ENCODE measurements at regions not wholly inside any gene's neighbourhood (a gene's known extent, or its start where the extent isn't known, plus 50 kb on each side); places are given as distances from the start of the nearest gene placed in this dataset.

DNA sequence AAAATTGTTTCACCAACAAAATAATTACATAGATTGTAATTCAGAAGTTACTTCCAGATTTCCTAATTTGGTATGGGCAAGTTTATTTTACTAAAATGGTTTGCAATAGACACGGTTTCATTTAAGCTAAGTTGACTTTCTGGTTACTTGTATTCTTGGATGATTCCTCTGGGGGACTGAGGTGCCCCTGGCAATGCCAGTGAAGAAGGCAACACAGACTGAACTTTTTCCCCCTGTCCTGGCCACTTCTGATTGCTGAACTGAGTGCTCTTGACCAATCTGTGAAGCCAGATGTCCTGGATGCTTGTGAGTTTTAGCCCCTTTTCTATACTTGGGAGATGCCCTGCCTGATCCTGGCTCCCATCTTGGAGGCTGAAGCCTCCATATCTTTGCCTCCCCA lies 66.3 kb upstream of the FANCC start:
- TF ChIP-seq, protein P1, sequence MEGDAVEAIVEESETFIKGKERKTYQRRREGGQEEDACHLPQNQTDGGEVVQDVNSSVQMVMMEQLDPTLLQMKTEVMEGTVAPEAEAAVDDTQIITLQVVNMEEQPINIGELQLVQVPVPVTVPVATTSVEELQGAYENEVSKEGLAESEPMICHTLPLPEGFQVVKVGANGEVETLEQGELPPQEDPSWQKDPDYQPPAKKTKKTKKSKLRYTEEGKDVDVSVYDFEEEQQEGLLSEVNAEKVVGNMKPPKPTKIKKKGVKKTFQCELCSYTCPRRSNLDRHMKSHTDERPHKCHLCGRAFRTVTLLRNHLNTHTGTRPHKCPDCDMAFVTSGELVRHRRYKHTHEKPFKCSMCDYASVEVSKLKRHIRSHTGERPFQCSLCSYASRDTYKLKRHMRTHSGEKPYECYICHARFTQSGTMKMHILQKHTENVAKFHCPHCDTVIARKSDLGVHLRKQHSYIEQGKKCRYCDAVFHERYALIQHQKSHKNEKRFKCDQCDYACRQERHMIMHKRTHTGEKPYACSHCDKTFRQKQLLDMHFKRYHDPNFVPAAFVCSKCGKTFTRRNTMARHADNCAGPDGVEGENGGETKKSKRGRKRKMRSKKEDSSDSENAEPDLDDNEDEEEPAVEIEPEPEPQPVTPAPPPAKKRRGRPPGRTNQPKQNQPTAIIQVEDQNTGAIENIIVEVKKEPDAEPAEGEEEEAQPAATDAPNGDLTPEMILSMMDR (conservative IDR thresholded peaks at IDR 0.05), result no peak
- TF ChIP-seq EZH2 (IDR thresholded peaks at IDR 0.05; ENCODE audit: low read depth), result no peak
